BLaER1 treated with 17β-estradiol and CSF1 and Interleukin-3, amounts not matched to agents 10 nM and 100 nM (cell line): ENCODE measurements at regions not wholly inside any gene's neighbourhood (a gene's known extent, or its start where the extent isn't known, plus 50 kb on each side); places are given as distances from the start of the nearest gene placed in this dataset.

ENCODE experiments used
- H3K27ac ChIP-seq, 11 experiments: shearing (Covaris generic); formaldehyde crosslinking; 2 replicates each; pipeline ENCODE4 v1.8.1; 2022
- H3K27me3 ChIP-seq, 11 experiments: shearing (Covaris generic); formaldehyde crosslinking; 2 replicates each; pipeline ENCODE4 v1.8.1; 2022
- H3K36me3 ChIP-seq, 11 experiments: shearing (Covaris generic); formaldehyde crosslinking; 2 replicates each; pipeline ENCODE4 v1.8.1; 2022
- H3K4me1 ChIP-seq, 10 experiments: shearing (Covaris generic); formaldehyde crosslinking; 2 replicates each; pipeline ENCODE4 v1.8.1; 2022
- H3K4me2 ChIP-seq, 11 experiments: shearing (Covaris generic); formaldehyde crosslinking; 2 replicates each; pipeline ENCODE4 v1.8.1; 2022
- H3K4me3 ChIP-seq, 10 experiments: shearing (Covaris generic); formaldehyde crosslinking; 2 replicates each; pipeline ENCODE4 v1.8.1; 2022
- H3K9ac ChIP-seq, 11 experiments: shearing (Covaris generic); formaldehyde crosslinking; 2 replicates each; pipeline ENCODE4 v1.8.1; 2022
- H3K9me3 ChIP-seq, 11 experiments: shearing (Covaris generic); formaldehyde crosslinking; replicated peaks in 1 of 11; 2 replicates each; pipeline ENCODE4 v1.8.1; 2022
- H4K20me1 ChIP-seq, 11 experiments: shearing (Covaris generic); formaldehyde crosslinking; 2 replicates each; pipeline ENCODE4 v1.8.1; 2022
- Cebpa-rat ChIP-seq, 11 experiments: shearing (Covaris generic); IDR thresholded peaks; 2 replicates each; pipeline ENCODE4 v1.8.1; 2022

- Histone ChIP-seq H3K27me3 (no peaks in the 10 kb centered on the region), H3K4me2 (no peak overlapping the region), H3K9ac (no peak overlapping the region), H3K4me1 (peaks cover 0 to 9% (median 4%) of the 10 kb centered on the region in 10 experiments; a peak in 10 of 20 replicates), H3K36me3 (no peaks in the 10 kb centered on the region), H3K27ac (no peak overlapping the region), H3K4me3 (no peak overlapping the region), H3K9me3 (peaks cover 0 to 10% (median 0%) of the 10 kb centered on the region in 11 experiments; a peak in 6 of 22 replicates), H4K20me1 (no peaks in the 10 kb centered on the region)
- no peak for TF ChIP-seq Cebpa-rat (IDR thresholded peaks at IDR 0.05)
Measured at GRCh38 chr2:166637051-166637450, 143.0 kb upstream of the SCN7A start.

DNA sequence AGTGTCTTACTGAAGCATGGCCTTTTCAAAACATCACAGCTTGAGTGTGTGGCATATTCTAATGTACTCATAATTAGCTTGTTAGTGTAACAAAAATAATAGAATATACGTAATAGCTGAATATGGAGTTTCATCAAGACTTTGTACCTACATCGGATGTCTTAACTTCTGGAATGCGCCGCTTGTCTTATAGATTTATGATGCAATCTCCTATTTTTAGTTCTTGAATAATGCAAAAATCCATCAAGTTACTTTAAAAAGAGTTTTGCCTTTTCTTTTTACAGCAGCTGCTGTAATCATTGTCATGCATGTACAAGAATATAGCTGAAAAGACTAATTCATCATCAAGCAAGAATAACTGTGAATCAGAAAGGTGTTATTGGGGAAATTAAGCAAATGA is 140.7 kb upstream of the SCN7A start:
- Histone ChIP-seq H3K4me2 (no peak overlapping the region), H3K4me3 (no peak overlapping the region)

GRCh38 chr2:166632616-166633015 is 138.6 kb upstream of the SCN7A start:
- no peak for TF ChIP-seq Cebpa-rat (IDR thresholded peaks at IDR 0.05)
- no peak overlapping the region for H3K4me3 ChIP-seq
- H3K27me3 ChIP-seq, result no peaks in the 10 kb centered on the region
- peak overlapping the region in 5 of 11 experiments; percentile 7 to 56 (median 43); a peak in 11 of 22 replicates for H3K4me2 ChIP-seq
- H3K9ac ChIP-seq, result no peak overlapping the region
- no peaks in the 10 kb centered on the region for H4K20me1 ChIP-seq
- no peaks in the 10 kb centered on the region for H3K36me3 ChIP-seq
- peaks cover 0 to 41% (median 25%) of the 10 kb centered on the region in 10 experiments; a peak in 16 of 20 replicates for H3K4me1 ChIP-seq
- no peak overlapping the region for H3K27ac ChIP-seq
- peaks cover 0 to 10% (median 0%) of the 10 kb centered on the region in 11 experiments; a peak in 5 of 22 replicates for H3K9me3 ChIP-seq

More for the DNA sequence above, 140.7 kb upstream of the SCN7A start:
- Histone ChIP-seq H3K9me3 (peaks cover 0 to 15% (median 0%) of the 10 kb centered on the region in 11 experiments; a peak in 6 of 22 replicates), H3K4me1 (peaks cover 0 to 20% (median 8%) of the 10 kb centered on the region in 10 experiments; a peak in 11 of 20 replicates), H3K27me3 (no peaks in the 10 kb centered on the region), H4K20me1 (no peaks in the 10 kb centered on the region), H3K27ac (no peak overlapping the region), H3K9ac (no peak overlapping the region), H3K36me3 (no peaks in the 10 kb centered on the region)
- TF ChIP-seq Cebpa-rat (IDR thresholded peaks at IDR 0.05), result no peak

GRCh38 chr2:166628478-166629136 is 134.6 kb upstream of the SCN7A start:
- Histone ChIP-seq H4K20me1 (no peaks in the 10 kb centered on the region), H3K4me3 (peak overlapping the region in 2 of 10 experiments; percentile 10 to 17; a peak in 3 of 20 replicates), H3K27me3 (no peaks in the 10 kb centered on the region), H3K4me2 (peak overlapping the region in 8 of 11 experiments; percentile 35 to 77 (median 68); a peak in 16 of 22 replicates), H3K36me3 (no peaks in the 10 kb centered on the region), H3K9me3 (peaks cover 4 to 25% (median 12%) of the 10 kb centered on the region in 11 experiments; a peak in 16 of 22 replicates), H3K27ac (peak overlapping the region in 5 of 11 experiments; percentile 14 to 61 (median 54); a peak in 8 of 22 replicates), H3K4me1 (peaks cover 0 to 43% (median 26%) of the 10 kb centered on the region in 10 experiments; a peak in 16 of 20 replicates), H3K9ac (peak overlapping the region in 3 of 11 experiments; percentile 27 to 43 (median 39); a peak in 4 of 22 replicates)
- no peak for TF ChIP-seq Cebpa-rat (IDR thresholded peaks at IDR 0.05)

DNA sequence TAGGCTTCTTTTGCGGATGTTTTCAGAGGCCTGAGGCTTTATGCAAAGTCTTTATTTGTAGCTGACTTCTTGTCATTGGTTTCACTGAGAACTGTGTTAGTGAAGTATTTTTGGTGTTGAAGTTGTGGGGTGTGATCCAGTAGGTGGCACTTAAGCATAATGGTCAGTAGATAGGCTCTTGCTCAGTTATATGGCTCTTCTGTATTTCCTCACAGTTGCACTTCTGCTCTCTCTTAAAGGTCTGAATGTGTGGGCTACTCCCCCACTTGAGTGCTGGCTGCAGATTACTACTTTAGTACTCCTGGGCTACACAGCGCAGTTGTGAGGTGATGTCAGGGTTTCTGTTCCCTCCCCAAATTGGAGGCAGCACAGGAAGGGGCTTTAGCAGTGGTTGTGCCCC is 133.8 kb upstream of the SCN7A start:
- H3K4me2 ChIP-seq, result peak overlapping the region in 8 of 11 experiments; percentile 35 to 77 (median 68); a peak in 16 of 22 replicates
- no peaks in the 10 kb centered on the region for H3K27me3 ChIP-seq
- no peak for TF ChIP-seq Cebpa-rat (IDR thresholded peaks at IDR 0.05)
- peak overlapping the region in 1 of 11 experiments; percentile 53; a peak in 1 of 22 replicates for H3K27ac ChIP-seq
- H3K36me3 ChIP-seq, result no peaks in the 10 kb centered on the region
- H3K9ac ChIP-seq, result no peak overlapping the region
- H3K4me1 ChIP-seq, result peaks cover 0 to 43% (median 26%) of the 10 kb centered on the region in 10 experiments; a peak in 16 of 20 replicates
- H4K20me1 ChIP-seq, result no peaks in the 10 kb centered on the region
- H3K9me3 ChIP-seq, result peaks cover 5 to 26% (median 12%) of the 10 kb centered on the region in 11 experiments; a peak in 16 of 22 replicates
- H3K4me3 ChIP-seq, result peak overlapping the region in 1 of 10 experiments; percentile 10; a peak in 1 of 20 replicates

GRCh38 chr2:166625670-166626069 is 131.6 kb upstream of the SCN7A start:
- Histone ChIP-seq H4K20me1 (no peaks in the 10 kb centered on the region), H3K4me2 (no peak overlapping the region), H3K4me3 (no peak overlapping the region), H3K9me3 (peaks cover 0 to 20% (median 11%) of the 10 kb centered on the region in 11 experiments; a peak in 16 of 22 replicates), H3K27ac (no peak overlapping the region), H3K9ac (no peak overlapping the region), H3K36me3 (no peaks in the 10 kb centered on the region), H3K4me1 (peaks cover 4 to 35% (median 27%) of the 10 kb centered on the region in 10 experiments; a peak in 16 of 20 replicates), H3K27me3 (no peaks in the 10 kb centered on the region)
- no peak for TF ChIP-seq Cebpa-rat (IDR thresholded peaks at IDR 0.05)

GRCh38 chr2:166614503-166614902 is 120.5 kb upstream of the SCN7A start:
- Histone ChIP-seq H4K20me1 (no peaks in the 10 kb centered on the region), H3K27me3 (no peaks in the 10 kb centered on the region), H3K9me3 (peaks cover 5 to 21% (median 13%) of the 10 kb centered on the region in 11 experiments; a peak in 13 of 22 replicates), H3K4me1 (peaks cover 0 to 14% (median 5%) of the 10 kb centered on the region in 10 experiments; a peak in 5 of 20 replicates), H3K4me3 (no peak overlapping the region), H3K4me2 (no peak overlapping the region), H3K36me3 (no peaks in the 10 kb centered on the region), H3K27ac (no peak overlapping the region), H3K9ac (no peak overlapping the region)
- no peak for TF ChIP-seq Cebpa-rat (IDR thresholded peaks at IDR 0.05)

- Histone ChIP-seq H3K27me3 (no peaks in the 10 kb centered on the region), H3K4me3 (no peak overlapping the region), H3K9ac (no peak overlapping the region), H3K27ac (no peak overlapping the region), H3K4me1 (peaks cover 0 to 14% (median 5%) of the 10 kb centered on the region in 10 experiments; a peak in 5 of 20 replicates), H3K9me3 (peaks cover 5 to 22% (median 13%) of the 10 kb centered on the region in 11 experiments; a peak in 13 of 22 replicates), H4K20me1 (no peaks in the 10 kb centered on the region), H3K4me2 (no peak overlapping the region), H3K36me3 (no peaks in the 10 kb centered on the region)
- no peak for TF ChIP-seq Cebpa-rat (IDR thresholded peaks at IDR 0.05)
Measured at GRCh38 chr2:166614029-166614428, 120.0 kb upstream of the SCN7A start.

GRCh38 chr2:166613226-166613625 is 119.2 kb upstream of the SCN7A start:
- H3K36me3 ChIP-seq, result no peaks in the 10 kb centered on the region
- no peak overlapping the region for H3K27ac ChIP-seq
- H3K9ac ChIP-seq, result no peak overlapping the region
- H3K4me3 ChIP-seq, result no peak overlapping the region
- H3K4me1 ChIP-seq, result peaks cover 0 to 14% (median 5%) of the 10 kb centered on the region in 10 experiments; a peak in 5 of 20 replicates
- TF ChIP-seq Cebpa-rat (IDR thresholded peaks at IDR 0.05), result no peak
- no peaks in the 10 kb centered on the region for H4K20me1 ChIP-seq
- no peak overlapping the region for H3K4me2 ChIP-seq
- peaks cover 5 to 22% (median 13%) of the 10 kb centered on the region in 11 experiments; a peak in 13 of 22 replicates for H3K9me3 ChIP-seq
- H3K27me3 ChIP-seq, result no peaks in the 10 kb centered on the region
